NCI-H446 treated with DMSO at 0.1 percent for 48 hours (cell line): ENCODE measurements at regions not wholly inside any gene's neighbourhood (a gene's known extent, or its start where the extent isn't known, plus 50 kb on each side); places are given as distances from the start of the nearest gene placed in this dataset.

Experiments
- DNase-seq: peaks from one replicate; lab custom pipeline; 2025; lab: John Stamatoyannopoulos, UW

- DNase-seq: no peak
Measured at GRCh38 chr12:83225806-83226205, 539.1 kb downstream of the TMTC2 start.

- DNase-seq: no peak
Measured at GRCh38 chr12:83224012-83224411, 537.3 kb downstream of the TMTC2 start.

DNA sequence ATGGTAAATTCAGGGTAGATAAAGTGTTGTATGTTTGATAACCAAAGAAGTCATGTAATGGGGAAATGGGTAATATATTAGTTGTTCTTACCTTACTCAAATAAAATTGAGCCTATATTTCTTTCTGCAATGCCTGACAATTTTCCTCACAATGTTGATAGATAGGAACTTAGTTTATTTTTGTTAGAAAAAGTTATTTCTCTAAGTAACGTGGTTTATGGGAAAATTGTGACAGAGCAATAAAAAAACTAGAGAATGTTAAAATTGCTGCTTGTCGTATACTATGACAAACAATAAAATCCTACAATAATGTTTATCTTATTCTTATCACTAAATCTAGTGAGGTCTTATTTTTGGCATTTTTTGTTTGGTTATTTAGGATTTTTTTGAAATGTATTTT is 534.1 kb downstream of the TMTC2 start:
- DNase-seq: no peak

DNA sequence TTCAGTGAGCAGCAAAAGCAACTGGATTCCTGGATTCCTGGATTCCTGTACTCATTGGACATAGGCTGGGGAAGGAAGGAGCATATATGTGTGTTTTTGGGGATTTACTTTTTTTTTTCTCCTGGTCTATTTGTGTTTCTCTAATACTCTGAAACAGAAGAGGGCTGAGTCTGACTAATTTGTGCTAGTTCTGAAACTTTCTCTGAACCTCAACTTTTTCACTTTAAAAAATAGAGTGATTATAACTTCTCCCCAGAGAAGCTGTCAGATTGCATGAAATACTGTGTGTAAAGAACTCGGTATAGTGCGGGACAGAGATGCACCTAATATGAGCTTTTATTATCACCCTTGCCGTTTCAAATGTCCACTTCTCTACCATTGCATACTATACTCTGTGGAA is 529.5 kb downstream of the TMTC2 start:
- no peak for DNase-seq

DNA sequence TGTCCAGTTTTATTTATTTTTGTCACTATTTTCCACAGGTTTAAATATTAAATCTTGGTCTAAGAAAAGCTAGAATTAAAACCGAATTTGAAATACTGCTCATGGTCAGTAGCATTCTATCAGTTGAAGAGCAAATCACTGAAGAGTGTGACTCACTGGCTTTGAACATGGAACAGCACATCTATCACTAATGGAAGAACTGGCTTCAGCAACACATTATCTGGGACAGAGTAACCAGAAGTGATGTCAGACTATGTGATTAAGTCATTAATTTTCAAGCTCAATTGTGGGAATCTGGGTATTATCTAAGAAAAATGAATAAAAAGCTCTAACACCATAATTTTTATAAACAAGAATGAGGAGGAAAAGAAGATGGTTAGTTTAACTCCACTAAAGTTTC is 527.5 kb downstream of the TMTC2 start:
- no peak for DNase-seq

DNA sequence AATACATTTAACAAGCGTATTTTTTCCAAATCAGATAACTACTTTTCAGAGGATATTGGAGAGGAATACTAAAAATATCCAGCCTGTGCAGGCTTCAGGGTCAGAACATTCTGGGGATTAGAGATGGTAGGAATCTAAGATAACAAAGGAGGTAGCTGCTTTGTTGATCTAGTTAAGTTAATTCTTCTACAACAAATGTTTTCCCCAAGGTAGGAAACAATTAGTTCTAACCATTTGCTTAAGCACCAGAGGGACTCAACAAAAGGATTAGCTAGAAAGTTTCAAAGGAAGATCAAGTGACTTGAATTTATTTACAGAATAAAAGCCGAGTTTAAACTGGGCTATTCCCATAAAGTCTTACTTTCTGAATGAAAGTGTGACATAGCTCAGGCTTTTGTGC is 524.2 kb downstream of the TMTC2 start:
- DNase-seq: no peak

- DNase-seq: peak; percentile 23
Measured at GRCh38 chr12:83199069-83199468, 512.4 kb downstream of the TMTC2 start.

DNA sequence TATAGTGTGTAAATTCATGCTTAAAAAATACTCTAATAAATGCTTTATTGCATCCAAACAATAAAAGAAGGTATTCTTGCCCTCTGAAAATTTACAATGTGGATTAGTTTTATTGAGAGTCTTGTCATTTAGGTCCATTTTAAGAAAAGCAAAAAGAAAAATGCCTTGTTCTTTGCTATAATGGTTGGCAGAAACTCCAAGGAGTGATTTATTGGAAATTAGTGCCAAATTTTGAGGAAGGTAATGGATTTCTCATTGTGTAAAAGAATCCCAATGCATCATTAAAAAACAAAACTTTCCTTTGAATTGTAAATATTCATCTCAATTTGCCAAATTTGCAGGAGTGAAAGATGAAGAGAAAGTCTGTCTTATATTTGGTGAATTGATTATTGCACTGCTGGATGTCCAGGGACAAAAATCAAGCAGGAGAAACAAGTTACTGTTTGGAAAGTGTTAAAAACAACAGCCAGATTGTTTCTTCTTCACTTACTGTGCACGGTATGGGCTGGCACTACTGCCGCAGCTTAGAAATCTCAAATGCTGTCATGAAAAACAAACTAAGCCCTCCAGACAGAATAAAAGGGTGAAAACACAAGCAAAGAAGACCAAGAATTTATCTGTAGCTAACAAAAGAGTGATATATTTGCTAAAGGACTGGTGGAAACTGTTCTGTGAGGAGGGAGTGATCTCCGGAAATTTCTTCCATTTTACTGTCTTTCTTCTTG is 511.7 kb downstream of the TMTC2 start:
- DNase-seq: peak; percentile 49

GRCh38 chr12:83197483-83197914 is 510.8 kb downstream of the TMTC2 start:
- no peak for DNase-seq

DNA sequence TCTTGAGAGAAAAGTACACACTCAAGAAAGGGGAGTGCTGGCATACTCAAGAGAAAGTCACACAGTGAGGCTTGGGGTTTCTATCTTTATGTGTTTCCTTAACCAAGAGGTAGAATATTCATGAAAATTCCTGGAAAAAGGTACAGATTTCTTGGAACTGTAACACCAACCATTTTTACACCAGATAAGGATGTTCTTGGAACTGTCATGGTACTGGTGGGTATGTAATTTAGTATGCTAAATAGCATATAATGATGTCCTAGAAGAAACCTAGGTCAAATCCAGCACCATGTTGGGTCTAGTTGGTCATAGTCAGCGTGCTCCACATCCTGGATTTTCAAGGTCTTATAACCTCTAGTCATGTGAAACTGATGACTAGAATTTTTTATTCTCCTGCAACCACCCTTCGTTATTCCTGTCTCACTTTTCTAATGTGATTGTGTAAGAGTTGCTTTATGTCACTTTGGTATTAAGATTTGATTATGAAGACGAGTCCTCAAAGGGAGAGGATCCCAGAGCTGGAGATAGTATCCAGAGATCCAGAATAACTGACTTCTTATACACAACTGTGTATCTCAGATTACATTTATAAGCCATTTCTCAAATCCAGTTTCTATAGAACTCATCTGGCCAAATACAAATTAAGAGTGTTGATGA is 510.1 kb downstream of the TMTC2 start:
- no peak for DNase-seq

DNA sequence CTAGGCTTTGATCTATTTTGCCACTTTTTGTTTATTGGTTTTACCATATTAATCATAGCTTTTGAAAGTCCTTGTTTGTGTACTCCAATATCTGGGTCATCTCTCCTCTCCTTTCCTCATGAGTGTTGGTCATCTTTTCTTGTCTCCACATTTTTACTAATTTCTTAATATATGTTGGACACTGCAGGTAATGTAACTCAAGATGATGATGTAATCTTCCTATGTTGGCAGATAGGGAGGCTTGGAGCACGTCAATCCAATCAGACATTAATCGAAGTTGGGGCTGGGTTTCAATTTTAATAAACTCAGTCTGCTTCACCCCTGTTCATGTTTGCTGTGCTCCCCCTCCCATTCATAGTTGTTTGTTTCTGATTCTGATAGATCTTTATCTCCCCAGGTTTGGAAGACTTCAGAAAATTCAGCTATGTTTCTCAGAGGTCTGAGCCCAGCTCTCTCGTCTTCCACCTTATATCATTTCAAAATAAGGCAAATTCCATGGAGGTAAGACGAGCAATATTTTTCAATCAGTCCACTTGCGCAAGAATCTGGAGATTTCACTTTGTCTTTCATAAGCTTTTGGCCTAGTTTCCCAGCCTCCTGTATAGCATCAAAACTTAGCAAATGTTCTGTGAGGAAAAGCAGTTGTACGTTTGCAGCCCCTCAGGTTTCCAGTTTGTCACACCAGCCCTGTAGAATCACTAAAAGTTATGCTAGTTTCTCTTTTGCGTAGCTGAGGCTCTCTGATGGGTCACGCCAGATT is 504.1 kb downstream of the TMTC2 start:
- DNase-seq: no peak

DNA sequence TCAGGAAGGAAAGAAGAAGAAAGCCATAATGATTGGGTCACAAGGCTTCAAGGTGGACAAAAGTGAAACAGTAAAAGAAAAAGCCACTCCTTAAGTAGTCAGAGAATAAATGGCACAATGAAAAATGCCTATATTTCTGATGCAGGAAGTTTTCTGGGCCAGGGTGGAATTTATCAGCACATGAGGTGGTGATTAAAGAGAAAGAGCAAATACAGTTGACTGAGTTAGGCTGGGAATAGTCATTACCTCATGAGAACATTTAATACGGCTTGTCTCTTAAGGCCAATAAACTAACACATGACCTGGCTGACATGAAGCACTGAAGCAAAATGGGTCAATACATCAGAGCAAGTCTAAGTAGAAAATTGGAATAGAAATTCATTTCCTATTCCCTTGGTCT is 499.7 kb downstream of the TMTC2 start:
- no peak for DNase-seq

- DNase-seq: no peak
Measured at GRCh38 chr12:83185241-83185640, 498.5 kb downstream of the TMTC2 start.
